HG03571 (cell line): ENCODE measurements at regions not wholly inside any gene's neighbourhood (a gene's known extent, or its start where the extent isn't known, plus 50 kb on each side); places are given as distances from the start of the nearest gene placed in this dataset.

ENCODE experiments used
- ATAC-seq: cut with Tn5 transposase; IDR thresholded peaks from one replicate; pipeline ENCODE4 v1.9.1; 2021; ENCODE audit not compliant: unreplicated experiment

DNA sequence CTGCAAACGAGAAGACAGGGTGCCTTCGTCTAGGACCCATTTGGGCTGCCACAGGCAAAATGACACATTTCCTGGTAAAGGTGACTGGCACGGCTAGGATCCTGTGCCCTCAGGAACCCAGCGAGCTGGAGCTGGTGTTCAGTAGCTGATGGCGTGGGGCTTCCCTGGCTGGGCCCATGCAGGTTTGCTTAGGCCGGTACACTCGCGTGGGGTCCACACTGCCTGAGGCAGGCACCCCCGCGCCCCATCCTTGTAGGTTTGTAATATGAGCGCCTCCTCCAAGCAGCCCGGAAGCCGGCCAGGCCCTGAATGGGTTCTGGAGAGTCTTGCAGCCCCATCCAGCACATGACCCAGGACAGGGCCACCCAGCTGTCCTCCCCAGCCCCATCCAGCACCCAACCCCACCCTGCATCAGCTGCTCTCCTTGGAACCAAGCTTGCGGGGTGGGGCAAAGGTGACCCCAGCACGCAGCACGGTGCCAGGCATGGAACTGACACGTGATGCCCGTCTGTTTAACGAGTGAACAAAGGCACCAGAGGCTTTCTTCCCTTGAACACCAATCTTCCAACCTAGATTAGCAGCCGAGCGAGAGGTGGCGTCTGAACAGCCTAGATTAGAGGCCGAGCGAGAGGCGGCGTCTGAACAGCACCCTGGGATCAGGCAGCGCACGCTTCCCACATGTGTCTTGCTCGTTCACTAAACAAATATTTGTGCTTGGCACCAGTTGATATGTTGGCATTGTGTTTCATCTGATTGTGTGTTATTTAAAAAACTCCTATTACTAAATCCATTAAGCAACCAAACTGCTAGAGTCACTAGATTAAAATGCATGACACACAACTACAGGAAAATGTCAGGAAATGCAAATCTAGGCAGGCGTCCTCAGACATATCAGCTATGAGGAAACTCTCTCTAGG lies 112.1 kb downstream of the DLL1 start:
- ATAC-seq: no peak

DNA sequence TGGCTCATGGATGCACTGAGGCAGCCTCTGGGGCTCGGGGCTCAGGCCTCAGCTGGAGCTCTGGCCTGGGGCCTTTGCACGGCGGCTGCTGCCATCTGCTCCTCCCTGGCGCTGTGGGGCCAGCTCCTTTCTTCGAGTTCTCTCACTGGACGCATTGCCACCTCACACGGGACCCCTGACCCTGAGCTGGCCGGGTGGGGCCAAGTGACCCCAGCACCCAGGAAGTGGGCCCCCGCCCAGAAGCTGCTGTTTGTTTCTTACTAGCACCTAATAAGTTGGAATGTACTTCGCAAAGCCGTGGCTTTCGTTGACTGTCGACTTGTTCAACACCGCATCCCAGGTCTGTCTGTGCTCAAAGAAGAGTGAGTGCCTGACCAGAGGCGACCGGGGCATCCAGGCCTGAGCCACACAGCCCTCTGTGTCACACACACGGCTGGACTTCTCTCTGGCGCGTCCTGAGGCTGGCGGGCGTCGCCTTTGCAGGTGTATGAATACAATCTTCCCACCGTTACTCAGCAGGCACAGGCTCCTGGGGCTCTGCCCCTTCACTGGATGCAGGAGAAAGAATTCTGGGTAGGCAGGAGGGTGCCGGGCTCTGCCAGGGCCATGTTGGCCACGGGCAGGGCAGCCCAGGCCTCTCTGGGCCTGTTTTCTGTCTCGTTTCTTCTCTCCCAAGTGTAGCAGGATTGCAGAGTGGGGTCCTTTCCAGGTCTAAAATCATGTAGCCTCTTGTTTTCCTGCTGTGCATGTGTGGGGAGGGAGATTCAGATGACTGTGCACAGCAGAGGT lies 112.9 kb downstream of the DLL1 start:
- ATAC-seq: no peak

DNA sequence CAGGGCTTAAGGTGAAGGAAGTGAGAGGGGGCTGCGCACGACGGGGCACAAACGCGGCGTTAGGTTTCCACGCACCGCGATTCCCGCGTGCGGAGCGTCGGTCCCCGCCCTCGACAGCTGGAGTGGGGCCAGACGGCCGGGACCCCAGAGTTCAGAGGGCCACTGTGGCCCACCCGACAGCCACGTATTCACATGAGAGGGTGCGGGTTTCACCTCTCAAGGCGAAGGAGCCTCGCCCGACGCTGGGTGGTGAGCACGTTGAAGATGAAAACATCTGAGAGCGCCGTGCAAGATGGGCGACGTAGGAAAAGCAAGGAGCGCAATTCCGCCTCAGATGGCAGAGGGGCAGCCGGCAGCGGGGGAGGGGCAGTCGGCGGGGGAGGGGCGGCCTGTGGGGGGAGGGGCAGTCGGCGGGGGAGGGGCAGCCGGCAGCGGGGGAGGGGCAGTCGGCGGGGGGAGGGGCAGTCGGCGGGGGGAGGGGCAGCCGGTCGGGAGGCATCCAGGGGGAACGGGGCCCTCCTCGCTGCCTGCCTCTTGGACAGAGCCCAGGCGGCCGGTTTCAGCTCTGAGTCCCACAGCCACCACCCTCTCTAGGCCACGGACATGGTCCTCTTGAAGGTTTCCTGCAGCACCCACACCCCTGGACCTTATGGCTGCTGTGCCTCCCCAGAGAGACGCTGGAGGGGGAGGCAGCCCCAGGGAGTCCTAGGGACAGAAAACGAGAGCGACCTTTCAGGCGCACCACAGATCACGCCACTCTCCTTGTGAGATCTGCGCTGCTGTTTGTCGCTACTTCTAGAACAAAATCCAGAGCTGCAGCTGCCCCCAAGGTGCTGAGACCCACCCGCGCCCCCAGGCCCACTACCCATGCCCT lies 113.7 kb downstream of the DLL1 start:
- ATAC-seq: no peak

DNA sequence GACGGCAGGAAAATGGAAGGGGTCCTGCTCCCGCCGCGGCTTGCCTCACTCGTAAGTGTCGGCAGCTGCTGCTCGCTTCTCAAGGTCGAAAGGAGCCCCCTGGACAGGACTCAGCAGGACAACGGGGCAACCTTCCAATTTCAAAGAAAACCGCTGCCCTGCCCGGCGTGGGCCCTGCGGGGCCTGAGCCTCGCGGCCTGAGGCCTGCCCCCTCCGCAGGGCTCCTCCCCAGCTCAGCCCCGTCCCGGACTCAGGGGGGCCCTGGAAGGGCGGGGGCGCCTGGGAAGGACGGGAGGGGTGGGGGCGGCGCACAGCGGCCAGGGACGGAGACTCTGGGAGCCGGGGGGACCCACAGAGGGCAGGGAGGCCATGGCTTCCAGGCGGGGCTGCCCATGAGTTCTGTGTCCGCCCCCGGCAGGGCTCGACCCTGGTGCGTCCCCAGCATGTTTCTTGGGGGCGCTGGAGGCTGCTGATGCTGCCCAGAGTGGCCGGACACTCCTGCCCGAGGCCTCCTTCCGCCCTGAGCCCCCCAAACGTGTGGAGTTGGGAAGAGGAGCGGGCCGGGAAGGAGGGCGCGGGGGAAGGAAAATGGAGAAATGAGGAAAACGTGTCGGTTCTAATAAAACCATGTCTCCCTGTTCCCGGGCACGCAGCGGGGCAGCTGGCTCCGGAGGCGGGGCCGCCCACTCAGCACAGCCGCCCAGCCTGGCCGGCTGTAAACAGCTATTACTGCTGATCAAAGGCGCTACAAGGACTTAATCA lies 114.6 kb downstream of the DLL1 start:
- ATAC-seq: no peak

DNA sequence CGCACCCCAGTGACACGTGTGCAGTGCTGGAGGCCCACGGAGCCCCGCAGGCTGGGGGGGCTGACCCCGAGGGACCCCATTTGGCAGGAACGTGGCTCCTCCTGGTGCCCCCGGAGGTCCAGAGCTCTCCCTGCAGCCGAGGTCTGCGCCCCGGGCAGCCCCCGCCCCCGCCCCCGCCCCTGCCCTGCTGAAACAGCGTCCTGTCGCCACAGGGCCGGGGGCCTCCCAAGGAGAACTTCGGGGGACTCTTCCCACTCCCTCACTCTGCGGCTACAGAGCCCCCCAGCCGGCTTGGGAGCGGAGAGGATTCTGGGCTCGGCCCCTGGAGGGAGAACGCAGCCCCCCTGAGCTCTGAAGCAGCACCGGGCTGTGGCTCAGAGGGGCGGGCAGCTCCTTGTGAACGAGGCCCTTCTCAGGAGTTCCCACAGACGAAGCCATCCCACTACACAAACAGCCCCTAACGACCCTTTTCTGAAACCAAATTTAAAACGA lies 115.2 kb downstream of the DLL1 start:
- no peak for ATAC-seq

DNA sequence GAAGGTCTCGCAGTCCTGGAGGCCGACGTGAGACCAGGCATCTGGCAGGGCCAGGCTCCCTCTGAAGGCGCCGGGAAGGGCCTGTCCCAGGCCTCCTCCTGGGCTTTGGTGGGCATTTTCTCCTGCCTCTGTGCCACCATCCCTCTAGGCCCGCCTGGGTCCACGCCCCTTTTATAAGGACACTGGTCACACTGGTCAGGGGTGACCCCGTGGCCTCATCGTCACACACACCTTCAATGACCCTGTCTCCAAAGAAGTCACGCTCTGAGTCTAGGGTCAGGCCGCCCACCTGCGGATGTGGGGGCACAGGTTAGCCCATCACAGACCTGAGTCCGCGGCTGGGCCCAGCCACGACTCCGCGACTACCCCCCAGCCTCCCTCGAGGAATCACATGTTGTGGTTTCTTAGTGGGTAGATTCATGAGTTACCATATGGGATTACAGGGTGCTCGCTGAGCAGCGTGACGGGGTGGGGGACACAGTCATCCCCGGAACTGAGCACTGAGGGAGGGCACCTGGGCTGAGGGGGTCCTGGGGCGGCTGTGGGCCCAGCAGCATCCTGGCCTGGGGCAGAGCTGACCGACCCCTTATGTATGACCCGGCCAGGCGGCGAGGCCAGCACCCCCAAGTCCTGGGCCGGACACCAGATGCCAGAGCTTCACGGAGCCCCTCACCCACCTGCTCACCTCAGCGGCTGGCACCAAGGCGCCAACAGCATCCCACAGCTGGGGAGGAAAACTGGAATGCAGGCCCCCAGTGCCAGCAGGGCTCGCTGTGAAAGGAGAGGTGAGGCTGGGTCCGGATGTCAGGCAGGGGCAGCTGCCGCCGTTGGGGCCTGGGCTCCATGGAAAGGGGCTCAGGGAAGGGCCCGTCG lies 115.9 kb downstream of the DLL1 start:
- no peak for ATAC-seq

DNA sequence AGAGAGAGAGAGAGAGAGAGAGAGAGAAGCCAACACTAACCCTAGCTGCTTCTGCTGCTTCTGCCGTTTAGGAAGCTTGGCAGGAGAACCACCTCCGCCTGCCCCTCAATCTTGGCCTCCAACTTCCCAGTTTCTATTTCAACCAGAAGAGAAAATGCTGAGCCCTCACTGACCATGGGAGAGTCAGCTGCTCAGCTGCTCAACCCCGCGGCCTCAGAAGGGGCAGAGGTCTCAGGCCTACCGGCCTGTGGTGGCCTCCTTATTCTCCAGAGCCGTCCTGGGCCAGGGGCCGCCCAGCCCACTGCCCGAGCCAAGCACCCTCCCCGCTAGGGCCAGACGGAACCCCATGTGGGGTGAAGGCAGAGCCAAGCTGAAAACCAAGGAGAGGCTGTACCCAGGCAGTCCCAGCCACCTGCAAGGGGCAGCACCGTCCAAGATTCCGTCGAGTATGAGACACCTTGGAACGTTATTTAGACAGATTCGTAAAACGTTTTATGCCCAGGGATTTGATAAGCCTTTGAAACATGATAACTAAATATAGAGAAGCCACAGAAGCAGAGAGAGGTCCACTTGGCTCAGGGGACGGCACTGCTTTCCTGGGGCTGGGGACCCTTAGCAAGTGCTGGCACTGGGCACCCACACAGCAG lies 116.6 kb downstream of the DLL1 start:
- no peak for ATAC-seq

DNA sequence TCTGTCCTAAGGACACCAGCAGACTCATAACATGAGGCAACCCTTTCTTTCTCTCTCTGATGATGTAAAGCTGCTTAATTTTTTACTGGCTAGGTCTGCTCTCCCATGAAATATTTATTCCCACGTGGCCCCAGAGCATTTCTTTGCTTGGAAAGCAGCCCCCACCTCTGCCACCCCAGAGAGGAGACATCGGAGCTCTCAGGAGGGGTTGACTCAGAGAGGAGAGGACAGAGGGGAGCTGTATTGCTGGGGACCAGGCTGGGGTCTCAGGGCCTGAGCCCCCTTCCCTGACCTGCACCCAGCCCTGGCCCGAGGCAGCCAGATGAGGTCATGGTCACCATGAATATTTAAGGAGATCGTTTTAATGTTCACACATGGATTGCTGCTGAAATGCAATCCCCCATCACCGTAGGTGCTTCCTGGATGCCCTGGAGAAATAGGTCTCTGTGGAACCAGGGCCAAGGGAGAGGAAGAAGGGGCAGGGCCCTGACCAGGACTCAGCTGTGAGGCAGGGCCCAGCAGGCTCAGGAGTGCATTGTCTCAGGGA lies 117.5 kb downstream of the DLL1 start:
- ATAC-seq: no peak

DNA sequence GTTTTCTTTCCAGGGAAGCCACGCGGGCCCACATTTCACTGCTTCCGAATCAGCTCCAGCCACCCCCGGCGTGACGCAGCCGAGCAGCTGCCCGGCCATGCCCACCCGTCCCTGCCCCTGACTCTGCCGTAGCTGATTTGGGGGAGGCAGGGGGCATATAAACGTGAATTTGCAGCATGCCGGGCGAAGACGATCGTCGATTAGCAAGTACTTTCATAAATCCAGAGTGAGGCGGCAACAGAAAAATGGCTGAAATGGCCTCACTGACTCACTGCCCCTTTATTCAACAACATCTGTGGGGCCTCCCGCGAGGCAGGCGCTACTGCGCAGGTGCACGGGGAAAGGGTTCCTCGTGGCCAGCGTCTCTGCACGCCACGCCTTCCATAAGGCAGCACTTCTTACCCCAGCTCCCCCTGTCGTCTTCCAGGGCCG lies 118.0 kb downstream of the DLL1 start:
- no peak for ATAC-seq

DNA sequence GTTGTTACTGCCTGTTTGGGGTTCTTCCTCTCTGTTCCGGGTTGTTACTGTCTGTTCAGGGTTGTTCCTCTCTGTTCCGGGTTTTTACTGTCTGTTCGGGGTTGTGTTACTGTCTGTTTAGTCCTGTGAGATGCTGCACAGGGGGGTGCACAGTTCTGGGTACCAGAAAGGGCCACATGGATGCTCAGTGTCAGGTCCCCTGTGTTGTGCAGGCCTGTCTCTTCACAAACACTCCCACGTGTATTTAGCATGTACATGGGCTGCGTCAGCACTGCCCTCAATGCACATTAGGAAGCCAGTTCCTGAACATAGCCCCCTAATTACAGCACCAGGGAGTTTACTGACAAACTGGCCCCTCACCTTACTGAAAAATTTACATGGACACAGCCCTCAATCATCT lies 118.5 kb downstream of the DLL1 start:
- no peak for ATAC-seq

DNA sequence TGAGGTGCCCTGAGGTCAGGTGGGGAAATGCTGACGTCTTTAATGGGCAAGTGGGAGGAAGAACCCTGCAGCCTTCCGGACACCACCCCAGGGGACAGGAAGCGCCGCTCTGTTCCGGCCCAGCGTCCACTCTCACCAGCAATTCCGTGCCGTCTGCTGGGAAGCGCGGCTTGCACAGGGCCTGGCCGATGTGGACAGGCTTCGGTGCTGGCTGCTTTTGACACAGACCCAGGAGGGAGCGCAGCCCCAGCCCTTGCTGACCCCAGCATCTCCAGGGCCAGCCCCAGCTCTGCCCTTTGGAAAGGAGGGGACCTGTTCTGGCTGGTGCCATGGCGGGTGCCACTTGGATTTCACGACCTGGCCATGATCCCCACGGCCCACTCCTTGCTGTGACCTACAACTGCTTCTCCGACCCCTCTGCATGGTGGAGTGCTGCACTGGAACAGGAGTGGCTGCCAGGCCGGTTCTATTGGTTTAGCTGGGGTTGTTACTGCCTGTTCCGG lies 123.2 kb downstream of the DLL1 start:
- ATAC-seq: no peak

DNA sequence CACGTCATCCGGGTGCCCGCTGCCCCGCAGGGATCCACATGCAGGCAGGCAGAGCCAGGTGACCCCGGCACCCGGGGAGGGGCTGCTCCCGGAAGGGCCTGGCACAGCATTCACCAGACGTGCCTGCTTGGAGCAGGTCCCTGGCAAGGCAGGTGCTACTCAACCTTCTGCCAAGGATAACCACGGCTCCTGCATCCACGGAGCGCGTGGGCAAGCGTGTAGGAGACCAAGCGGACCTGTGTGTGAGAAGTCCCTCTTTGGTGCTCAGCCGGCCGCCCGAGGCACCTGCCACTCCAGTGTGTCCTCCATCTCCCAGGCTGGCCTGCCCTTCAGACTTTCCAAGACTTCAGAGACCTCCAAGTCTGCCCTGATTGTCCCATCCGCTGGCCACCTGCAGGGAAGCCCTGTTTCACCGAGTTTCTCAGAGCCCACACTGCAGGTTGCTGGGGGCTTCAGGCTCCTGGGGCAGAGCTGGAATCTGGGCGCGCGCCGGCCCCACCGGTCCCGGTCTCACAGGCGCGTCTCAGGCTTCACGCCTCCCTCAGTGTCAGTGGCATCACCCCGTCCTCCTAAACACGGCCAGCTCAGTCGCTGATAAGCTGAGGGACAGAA lies 124.3 kb downstream of the DLL1 start:
- no peak for ATAC-seq

DNA sequence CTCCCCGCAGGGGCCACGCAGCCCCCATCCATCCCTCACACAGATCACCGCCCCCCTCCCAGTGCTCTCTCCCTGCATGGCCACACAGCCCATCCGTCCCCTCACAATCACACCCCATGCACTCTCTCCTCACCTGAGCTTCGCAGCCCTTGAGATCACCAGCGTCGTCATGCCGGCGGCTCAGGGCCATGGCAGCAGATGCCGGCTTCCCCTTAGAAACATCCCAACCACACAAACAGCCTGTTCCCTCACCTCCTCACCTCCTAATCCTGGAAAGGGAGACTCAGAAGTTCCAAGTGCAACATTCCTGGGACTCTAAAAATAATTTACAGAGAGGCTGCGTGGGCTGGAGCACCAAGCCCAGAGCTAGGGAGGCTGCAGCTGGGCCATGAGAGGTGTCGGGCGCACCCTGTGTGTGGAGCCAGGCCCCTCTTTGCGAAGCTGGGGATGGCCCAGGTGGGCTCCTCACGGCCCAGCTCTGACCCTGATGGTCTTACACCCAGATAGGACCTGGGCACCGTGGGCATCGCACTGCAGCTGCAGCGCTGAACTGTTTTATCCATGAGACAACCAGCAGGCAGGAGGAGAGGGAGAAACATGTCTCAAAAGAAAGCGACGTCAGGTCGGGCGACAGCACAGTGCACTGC lies 125.3 kb downstream of the DLL1 start:
- ATAC-seq: no peak

DNA sequence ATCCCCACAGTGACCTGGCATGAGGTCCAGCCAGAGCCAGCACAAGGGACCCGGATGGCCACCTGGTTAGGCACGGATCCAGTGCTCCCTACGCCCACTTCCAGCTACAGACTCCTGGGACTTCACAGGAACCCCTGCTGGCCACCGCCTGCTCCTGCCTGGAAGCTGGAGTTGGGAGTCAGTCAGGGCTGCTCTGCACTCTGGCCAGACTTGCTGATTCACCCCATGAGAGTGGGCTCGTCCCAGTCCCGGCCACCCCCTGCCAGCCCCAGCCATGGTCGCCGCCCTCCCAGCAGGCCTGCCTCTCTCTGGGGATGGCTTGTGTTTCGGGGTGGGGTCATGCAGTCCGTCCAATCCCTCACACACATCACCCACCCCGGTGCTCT lies 125.8 kb downstream of the DLL1 start:
- no peak for ATAC-seq

DNA sequence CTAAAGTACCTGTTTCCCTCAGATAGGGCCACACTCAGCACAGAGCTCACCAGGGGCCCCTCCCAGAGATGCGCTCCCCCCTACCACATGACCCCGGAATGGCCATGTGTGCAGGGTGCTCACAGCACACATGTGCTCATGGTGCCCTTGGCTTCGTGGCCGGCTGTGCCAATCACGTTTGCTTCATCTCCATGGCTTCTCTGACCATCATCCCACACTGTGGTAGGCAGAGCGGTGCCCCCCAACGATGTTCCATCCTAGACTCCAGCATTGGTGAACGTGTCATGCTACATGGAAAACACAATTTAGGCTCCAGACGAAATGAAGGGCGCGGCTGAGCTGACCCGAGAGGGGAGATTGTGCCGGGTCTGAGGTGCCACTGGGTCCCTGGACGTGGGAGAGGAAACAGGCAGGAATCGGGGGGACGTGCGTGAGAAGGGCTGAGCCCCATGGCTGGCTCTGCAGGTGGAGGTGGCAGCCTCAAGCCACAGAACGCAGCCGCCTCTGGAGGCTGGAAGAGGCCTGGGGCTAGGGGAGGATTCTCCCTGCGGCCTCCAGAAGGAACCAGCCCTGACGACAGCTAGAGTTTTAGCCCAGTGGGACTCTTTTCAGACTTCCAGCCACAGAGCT lies 126.5 kb downstream of the DLL1 start:
- no peak for ATAC-seq

DNA sequence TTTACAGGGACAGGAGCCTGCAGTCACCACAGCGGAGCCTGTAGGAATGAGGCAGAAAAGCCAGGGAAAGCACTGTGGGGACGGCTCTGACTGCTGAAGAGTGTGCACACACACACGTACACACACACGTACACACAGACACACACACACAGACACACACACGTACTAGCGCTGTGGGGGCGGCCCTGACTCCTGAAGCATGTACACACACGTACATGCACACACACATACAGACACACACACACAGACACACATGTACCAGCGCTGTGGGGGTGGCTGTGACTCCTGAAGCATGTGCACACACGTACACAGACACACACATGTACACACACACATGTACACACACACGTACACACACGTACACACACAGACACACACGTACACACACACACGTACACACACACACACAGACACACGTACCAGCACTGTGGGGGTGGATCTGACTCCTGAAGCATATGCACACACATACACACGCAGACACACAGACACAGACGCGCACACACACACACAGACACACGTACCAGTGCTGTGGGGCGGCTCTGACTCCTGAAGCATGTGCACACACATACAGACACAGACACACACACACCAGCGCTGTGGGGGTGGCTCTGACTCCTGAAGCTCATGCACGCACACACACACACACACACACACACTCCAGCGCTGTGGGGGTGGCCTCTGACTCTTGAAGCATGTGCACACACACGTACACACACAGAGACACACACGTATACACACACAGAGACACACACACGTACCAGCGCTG lies 127.3 kb downstream of the DLL1 start:
- no peak for ATAC-seq
